ENCODE measurements at regions not wholly inside any gene's neighbourhood (a gene's known extent, or its start where the extent isn't known, plus 50 kb on each side); places are given as distances from the start of the nearest gene placed in this dataset.

DNA sequence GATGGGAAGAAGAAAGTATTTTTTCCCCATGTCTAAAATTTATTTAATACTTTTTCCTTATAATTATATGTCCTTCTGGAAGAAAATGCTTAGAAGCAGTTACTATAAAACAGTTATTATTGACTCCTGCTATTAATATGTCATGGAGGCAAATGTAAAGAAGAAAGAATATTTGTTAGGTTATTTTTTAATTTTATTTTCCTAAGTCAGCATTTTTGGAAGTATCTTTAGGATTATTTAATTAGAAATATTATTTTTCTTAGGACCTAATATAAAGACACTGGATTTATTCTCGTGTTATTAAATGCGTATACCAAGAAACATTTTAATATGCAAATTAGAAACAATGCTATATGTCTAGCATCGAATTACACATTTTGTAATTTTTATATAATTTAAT lies 687.7 kb downstream of the TRAM1L1 start:
- TF ChIP-seq, protein P1, sequence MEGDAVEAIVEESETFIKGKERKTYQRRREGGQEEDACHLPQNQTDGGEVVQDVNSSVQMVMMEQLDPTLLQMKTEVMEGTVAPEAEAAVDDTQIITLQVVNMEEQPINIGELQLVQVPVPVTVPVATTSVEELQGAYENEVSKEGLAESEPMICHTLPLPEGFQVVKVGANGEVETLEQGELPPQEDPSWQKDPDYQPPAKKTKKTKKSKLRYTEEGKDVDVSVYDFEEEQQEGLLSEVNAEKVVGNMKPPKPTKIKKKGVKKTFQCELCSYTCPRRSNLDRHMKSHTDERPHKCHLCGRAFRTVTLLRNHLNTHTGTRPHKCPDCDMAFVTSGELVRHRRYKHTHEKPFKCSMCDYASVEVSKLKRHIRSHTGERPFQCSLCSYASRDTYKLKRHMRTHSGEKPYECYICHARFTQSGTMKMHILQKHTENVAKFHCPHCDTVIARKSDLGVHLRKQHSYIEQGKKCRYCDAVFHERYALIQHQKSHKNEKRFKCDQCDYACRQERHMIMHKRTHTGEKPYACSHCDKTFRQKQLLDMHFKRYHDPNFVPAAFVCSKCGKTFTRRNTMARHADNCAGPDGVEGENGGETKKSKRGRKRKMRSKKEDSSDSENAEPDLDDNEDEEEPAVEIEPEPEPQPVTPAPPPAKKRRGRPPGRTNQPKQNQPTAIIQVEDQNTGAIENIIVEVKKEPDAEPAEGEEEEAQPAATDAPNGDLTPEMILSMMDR (IDR thresholded peaks at IDR 0.05), result no peak
- no peak for TF ChIP-seq POLR2AphosphoS5 (IDR thresholded peaks at IDR 0.05)
- no peak for TF ChIP-seq POLR2A (IDR thresholded peaks at IDR 0.05)

Measured in suprapubic skin (tissue), 4 donors.